GM19035 (cell line): ENCODE measurements at regions not wholly inside any gene's neighbourhood (a gene's known extent, or its start where the extent isn't known, plus 50 kb on each side); places are given as distances from the start of the nearest gene placed in this dataset.

Source experiments
- ATAC-seq: cut with Tn5 transposase; IDR thresholded peaks from one replicate; pipeline ENCODE4 v1.9.1; 2021; ENCODE audit not compliant: unreplicated experiment

DNA sequence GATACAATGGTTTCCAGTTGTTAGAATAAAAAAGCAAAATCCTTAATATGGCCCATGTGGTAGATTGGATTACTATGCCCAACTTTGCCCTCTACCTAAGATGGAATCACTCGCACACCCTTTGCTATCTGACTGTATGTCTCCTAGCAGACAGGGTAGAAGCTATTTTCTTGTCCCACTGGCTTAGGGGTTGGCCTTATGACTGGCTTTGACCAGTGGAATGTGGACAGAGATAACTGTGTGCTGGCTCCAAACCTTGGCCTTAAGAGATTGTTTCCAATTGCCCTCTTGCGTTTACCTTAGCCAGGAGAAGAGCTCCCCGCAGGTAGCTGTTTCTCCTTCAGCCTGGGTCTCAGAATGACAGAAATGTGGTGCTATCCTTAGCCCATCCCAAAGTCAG lies 355.9 kb downstream of the BCOR start:
- no peak for ATAC-seq

DNA sequence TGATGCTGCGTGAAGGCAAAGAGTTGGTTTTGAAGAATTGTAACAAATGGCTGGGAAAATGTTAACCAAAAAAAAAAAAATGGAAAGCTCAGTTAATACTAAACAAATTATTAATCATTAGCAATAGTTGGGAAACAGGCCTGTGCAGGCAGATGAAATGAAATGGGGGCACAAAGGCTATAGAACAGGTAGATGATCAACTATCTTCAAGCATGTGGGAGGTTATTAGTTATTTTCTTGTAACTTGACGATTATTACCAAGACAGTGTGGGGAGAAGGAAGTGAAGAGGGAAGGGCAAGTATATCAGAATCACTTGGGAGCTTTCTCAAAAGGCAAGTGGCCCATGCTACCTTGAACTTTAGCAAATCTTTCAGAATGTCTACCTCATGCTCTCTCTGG lies 351.9 kb downstream of the BCOR start:
- ATAC-seq: no peak

DNA sequence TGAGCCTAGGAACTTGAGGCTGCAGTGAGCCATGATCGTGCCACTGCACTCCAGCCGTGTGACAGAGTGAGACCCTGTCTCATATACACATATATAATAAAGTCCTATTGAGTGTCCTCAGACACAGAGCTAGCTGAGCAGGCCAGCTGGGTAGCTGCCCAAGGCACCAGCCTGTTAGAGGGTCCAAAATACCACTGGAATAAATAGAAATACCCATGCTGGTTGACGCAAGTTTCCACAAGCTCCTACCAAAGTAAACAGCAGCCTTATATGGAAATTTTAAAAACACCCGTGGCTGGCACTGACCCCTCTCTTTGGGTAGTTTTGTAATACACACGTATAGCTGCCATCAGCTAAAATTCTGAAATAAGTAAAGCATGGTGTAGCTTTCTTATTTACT lies 348.6 kb downstream of the BCOR start:
- no peak for ATAC-seq

DNA sequence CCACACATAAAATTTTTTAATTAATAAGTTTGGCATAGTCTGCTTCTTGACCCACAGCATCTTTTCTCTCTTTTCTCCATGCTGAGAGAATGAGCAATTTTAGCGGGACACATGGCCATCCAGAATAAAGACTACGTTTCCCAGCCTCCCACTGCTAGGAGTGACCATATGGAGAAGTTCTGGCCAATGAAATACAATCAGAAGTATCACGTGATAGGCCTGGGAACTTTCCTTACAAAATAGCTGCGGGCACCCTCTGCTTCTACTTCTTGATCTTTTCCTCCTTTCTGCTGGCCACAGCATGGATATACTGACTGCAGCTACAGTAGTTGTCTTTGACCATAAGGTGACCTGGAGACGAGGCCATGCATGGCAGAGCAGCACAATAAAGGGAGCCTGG lies 348.0 kb downstream of the BCOR start:
- no peak for ATAC-seq

DNA sequence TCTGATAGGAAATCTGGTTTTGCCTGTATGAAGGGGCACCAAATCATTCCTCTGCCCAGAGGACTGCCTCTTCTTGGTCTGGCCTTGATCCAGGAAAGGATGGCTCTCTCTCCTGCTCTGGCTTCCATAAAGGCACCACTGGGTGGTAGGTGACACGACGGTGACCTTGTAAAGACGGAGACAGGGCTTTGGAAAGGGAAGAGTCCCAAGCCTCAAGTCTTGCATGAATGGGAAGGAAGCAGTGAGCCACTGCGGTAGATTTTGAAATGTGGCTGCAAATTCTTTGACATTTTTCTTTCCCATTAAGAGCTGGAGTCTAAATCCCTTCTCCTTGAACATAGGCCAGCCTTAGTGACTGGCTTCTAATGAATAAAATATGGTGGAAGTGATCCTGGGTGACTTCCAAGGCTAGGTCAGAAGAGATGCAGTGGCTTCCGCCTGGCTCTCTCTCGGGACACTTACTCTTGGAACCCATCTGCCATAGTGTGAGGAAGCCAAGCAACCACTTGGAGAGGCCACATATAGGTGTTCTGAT lies 347.4 kb downstream of the BCOR start:
- ATAC-seq: no peak

DNA sequence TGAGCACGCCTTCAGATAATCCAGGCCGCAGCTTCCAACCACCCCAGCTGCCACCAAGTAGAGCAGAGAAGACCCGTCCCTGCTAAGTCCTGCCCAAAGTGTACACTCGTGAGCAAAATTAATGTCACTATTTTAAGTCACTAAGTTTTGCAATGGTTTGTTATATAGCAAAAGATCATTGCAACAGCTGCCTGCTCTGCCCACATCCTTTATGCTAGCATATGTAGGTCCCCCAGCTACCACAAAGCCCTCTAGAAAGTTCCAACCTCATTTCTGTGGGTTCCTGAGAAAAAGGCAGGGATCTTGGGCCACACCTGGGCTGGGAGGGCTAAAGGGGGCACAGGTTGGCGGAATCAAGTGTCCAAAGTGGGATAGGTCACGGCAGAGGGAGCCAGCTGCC lies 346.9 kb downstream of the BCOR start:
- ATAC-seq: no peak

DNA sequence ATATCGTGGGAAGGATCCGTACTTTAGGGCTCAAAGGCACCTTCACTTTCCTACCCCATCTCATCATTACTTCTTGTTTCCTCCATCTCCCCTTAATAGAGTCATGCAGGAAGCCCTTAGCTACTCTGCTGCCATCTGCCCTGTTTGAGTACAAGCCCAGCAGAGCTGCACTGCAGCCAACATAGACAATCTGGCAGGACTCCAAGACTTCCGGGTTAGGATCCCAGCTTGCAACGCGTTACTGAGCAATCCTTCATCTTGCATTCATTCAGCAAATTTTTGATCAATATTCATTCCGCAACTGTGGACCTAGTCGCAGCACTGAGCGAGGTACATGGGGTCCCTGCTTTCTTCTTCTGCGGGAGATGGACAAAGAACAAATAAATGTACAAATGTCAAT lies 344.9 kb downstream of the BCOR start:
- no peak for ATAC-seq

DNA sequence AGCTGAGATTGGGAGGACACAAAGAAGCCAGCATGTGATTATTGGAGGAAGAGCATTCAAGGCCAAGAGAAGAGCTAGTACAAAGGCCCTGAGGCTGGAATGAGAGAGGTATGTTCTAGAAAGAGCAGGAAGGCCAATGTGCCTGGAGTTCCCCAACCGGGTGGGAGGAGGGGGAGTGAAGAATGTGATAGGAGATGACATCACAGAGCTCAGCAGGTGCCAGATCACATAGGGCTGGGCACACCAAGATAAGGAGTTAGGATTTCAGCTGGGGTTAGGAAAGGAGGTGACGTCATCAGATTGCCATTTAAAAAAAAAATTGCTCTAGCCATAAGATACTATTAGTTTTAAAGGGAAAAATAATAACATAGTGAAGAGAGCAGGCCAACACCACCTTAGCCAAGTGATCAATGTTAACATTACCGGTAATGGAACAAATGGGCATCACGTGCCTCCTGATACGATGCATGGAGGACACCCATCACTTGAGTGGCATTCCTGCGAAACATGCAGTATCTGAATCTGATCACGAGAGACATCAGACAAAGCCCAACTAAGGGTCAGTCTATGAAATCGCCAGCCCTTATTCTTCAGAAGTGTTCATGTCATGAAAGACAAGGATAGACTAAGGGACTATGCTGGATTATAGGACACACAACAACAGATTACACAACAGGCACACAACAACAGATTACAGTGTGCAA lies 344.3 kb downstream of the BCOR start:
- ATAC-seq: no peak

DNA sequence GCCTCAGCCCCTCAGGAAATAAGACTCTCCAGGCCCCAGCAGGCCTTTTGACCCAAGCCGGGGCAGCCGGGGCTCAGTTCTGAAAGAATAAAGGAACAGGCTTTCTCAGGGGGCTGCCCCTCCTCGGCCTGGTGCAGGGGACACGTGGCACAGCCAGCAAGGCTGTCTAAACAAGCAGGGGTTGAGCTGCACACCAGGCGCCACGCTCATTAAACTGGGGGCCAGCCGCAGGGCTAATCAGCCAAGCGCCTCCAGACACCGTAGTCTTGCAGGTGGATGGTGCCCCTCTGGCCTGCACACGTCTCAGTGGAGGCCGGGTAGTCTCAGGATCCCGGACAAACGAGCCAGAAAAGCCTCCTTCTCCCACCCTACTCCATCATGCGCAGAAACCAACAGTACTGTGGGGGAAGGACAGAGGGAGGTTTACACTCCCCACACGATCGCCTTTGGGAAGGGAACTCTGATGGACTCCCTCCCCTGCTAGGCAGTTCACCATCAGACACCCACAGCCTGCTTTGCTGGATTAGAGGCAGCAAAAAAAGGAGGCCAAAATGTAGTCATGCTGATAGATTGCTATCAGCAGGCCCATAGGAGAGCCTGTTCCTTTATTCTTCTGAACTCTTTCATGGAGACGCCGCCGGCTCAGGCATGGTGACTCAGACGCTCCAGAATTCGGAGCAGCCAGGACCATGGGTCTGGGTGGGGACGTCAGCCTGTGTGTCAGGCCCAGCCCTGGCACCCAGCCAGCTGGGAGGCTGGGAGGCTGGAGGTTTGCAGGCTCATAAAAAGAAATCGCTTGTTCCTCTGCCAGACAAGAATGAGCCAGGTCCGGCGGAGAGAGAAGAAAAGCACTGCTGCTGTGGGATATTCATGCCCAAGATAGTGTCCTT lies 342.4 kb downstream of the BCOR start:
- no peak for ATAC-seq

DNA sequence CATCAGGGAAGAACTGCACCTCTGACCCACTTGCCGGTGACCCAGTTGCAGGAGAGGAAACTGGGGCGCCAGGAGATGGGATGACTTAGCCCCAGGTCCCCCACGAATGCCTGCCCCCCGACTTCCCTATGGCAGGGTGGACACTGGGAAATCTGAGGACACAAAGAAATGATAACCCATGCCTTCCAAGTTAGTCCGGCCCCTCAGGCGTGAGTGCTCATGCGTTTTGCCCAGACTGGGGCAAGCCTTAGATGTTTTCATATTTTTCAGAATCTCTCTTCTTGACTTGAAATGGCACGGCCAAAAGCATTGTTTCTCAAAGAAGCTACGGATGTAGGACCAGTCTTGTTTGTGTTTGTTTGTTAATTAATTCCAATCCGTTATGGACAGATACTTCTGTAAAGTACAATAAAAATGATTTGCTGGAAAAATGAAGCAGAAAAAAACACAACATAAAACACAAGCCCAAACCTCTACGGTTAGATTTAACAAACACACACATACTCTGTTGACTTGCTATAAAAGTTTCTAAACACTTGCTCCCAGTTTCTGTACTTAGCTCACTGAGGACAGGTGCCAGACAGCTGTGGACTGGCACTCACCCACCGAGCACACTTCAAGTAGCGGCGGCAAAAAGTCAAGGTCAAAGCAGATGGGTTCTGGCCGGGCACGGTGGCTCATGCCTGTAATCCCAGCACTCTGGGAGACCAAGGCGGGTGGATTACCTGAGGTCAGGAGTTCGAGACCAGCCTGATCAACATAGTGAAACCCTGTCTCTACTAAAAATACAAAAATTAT lies 341.5 kb downstream of the BCOR start:
- no peak for ATAC-seq

DNA sequence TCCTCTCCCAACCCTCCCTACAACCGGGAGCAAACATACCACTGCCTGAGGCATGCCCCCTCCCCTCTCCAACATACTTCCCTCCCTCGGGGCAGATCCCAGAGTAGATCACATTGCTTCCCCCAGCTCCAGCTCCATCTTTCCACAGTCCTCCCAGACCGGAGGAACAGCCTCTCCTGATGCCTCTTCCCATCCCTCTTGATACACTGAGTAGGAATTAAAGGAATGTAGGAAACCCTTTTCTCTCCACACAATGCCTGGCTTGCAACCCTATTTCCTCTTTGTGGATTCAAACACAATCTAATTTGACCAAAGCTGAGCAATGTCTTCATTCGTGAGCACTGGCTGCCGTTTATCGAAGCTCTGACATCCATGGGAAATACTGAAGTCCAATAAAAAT lies 339.8 kb downstream of the BCOR start:
- no peak for ATAC-seq

DNA sequence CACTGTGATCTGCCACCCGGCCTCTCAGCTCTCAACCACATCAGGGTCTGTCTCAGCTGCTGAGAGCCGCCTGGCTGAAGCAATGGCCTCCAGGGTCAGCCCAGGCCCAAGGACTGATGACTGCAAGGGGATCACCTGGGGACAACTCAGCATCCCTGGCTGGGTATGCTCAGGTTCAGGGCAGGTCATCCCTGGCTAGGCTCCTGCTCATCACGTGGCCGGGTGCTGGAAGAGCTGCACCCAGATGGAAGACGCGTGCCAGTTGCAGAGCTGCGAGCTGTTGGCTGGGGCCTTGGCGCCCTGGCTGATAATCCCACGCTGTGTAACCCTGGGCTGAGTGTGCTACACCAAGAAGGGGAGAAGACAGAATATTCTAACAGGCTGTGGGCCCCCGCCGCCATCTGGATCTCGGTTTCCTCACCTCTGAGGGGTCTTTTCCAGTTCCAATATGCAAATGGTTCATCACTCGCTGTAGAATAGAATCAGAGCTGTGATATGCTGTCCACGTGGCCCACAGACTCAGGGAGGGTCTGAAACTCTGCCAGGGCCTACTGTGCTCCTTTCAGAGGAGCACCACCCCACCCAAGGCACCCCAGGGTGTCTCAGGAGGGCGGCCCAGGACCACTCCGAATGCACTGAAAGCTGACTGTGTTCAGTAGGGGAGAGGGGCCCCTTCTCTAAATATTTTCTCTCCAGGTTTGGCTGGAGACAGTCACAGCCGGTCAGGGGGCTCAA lies 338.8 kb downstream of the BCOR start:
- ATAC-seq: no peak

DNA sequence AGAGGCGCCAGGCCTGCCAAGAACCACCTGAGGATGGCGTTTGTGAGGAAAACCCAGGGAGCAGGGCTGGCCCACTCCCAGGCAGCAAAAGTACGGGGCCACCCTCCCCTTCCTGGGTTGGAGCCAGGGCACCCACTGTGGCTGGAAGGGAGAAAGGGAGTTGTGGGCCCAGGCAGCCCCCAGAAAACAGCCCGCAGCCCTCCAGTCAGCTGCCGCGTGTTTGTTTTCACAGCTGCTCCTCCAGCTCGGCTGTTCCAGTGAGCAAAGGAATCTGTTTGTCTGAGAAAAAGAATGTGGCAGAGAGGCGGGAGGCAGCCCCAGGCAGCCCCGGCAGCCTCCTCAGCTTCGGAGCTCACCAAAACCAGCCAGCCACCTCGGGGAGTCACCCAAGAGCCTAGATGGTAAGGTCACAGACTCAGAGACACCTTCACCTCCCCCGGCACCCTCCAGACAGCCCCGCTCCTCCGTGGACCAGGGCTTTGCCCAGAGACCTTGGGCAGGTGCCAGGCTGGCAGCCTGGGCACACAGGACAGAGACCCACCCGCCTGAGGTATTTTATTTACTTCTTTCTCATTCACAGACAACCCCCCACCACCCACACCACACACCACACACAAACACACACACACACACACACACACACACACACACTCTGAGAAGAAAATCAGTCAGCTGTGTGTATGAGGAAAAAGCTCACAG lies 338.1 kb downstream of the BCOR start:
- ATAC-seq: no peak

DNA sequence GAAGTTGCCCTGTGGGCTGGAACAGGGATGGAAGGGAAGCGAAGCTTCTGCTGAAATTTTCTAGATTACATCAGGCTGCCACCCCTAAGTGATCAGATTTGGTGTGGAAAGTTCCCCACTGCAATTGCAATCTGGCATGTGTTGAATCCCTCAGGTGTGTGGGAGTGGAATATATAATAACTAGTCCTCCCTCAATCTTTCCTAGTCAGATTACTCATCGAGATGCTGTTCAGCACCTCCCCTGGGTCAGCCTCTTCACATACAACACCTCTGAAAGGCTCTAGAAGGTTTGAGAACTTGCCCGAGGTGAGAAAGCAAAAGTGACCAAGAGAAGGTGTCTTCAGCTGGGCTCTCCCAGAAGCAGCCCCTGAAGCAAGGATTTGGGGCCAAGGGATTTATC lies 336.8 kb downstream of the BCOR start:
- ATAC-seq: no peak

DNA sequence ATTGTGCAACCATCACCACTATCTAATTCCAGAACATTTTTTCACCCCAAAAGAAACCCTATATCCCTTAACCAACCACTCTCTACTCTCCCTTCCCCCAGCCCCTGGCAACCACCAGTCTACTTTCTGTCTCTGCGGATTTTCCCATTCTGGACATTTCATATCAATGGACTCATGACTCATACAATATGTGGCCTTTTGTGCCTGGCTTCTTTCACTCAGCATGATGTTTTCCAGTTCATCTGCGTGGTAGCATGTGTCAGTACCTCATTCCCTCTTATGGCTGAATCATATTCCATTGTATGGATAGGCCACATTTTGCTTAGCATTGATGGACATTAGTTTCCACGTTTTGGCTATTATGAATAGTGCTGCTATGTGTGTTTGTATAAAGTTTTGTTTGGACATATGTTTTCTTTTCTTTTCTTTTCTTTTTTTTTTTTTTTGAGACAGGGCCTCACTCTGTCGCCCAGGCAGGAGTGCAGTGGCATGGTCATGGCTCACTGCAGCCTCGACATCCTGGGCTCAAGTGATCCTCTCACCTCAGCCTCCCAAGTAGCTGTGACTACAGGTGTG lies 335.4 kb downstream of the BCOR start:
- ATAC-seq: no peak

DNA sequence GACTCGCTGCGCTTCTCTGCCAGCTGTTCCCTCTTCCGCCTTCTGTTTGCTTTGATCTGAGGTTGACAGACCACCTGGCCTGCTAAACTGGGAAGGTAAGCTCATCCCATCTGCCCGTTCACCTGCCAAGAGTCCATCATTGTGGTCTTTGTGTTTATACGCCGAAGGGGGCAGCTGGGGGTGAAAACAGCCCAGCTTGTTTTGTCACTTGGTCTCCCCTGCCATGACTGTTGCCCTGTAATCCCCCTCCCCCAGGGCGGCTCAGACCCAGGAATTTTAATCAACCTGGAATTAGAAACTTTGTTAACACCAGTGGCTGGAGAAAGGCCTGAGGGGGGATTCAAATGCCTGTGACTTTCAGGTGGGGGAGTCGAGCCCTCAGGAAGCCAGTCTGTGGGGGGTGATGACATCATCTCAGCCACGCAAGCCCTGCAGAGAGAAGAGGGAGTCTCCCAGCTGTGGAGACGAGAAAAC lies 333.3 kb downstream of the BCOR start:
- no peak for ATAC-seq

DNA sequence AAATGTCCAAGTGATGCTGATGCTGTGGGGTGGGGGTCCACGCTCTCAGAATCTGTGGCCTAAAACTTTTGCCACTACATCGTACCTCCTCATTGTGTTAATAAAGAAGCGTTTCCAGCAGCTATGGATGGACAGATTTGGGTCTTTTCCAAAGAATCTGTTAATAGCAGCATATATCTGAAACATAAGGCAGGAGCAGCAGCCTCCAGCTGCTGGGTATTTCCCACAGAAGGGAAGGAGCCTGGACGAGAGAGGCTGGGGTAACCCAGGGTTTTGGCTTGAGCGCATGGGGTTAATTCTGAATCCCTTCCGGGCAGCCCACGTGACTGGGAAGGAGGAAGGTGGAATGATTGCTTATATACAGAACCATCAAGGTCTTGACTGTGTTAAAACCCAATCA lies 332.4 kb downstream of the BCOR start:
- ATAC-seq: no peak

DNA sequence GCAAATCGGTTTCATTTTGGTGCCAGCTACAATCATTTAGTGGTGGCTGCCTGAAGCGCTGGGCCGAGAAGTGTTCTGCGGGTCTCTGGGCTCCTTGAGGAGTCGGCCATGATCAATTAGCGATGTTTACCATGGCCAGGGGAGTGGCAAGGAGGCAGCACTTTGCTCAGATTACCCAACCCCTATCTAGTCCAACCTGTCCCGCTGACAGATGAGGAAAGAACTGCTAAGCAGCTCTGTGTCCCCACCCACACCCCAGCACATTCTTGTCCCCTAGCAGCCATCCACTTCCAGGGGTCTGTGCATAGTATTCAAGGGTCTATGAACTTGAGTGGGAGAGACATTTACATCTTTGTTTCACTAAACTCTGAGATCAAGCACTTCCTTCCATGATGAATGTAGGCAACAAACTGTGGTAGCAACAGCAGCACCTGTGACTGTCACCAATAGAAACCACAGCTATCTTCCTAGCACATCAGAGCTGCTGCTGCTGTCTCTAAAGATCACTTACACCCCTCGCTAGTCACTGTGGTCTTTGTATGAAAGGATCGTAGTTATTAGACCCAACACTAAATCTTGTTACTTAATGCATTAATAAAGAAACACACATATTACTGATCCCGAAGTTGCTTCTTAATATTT lies 331.6 kb downstream of the BCOR start:
- no peak for ATAC-seq

DNA sequence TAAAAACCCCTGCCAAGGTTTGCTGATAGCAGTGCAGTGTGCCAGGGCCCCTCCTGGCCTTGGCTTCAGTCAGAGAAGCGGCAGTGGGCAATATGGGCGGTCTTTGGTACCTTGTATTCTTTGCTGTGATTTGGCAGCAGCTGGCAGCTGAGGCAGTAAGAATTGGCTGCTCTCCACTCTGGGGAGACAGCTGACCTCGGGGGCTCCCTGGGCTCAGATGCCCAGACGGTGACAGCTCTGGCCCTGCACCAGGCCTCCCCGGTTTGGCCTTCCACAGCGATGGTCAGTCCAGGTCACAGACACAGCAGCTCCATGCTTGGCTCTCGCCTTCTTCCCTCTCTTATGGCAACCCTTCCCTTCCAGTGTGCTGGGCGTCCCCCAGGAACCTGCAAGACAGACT lies 330.9 kb downstream of the BCOR start:
- ATAC-seq: no peak
